Activated CD4-positive, alpha-beta T cell treated with anti-CD3 and anti-CD28 coated beads for 36 hours (primary cell): ENCODE measurements at regions not wholly inside any gene's neighbourhood (a gene's known extent, or its start where the extent isn't known, plus 50 kb on each side); places are given as distances from the start of the nearest gene placed in this dataset.

Experiments used
- ATAC-seq: fragments of 200-7000 bp; cut with Tn5 transposase; one replicate; pipeline ENCODE4 v1.10.0; 2021; ENCODE audit warnings: mild to moderate bottlenecking, moderate library complexity
- CTCF ChIA-PET: fragments of 350-600 bp; sonication (Branson Sonifier 250); formaldehyde crosslinking; loops from one replicate; lab custom pipeline; 2021; ENCODE audit warnings: antibody characterized with exemption; lab: Charles Lee
- POLR2A ChIA-PET: fragments of 350-600 bp; sonication (Branson Sonifier 250); formaldehyde crosslinking; loops from one replicate; lab custom pipeline; 2021; ENCODE audit warnings: antibody characterized with exemption, inconsistent platforms; lab: Charles Lee
- DNase-seq: peaks from one replicate; pipeline ENCODE4 v3.0.0-alpha.2; 2020
- H3K27ac Mint-ChIP-seq: one replicate; pipeline ENCODE4 v1.8.0; 2021; ENCODE audit warnings: mixed read lengths
- H3K27me3 Mint-ChIP-seq: one replicate; pipeline ENCODE4 v1.8.0; 2021; ENCODE audit warnings: mixed read lengths
- H3K36me3 Mint-ChIP-seq: one replicate; pipeline ENCODE4 v1.8.0; 2021; ENCODE audit warnings: low read depth, mixed read lengths
- H3K4me1 Mint-ChIP-seq: one replicate; pipeline ENCODE4 v1.8.0; 2021; ENCODE audit warnings: mixed read lengths
- H3K4me3 Mint-ChIP-seq: one replicate; pipeline ENCODE4 v1.8.0; 2021; ENCODE audit warnings: mild to moderate bottlenecking, moderate library complexity, mixed read lengths
- H3K9me3 Mint-ChIP-seq: one replicate; pipeline ENCODE4 v1.8.0; 2021; ENCODE audit warnings: low read depth, mixed read lengths
- intact Hi-C, 2 experiments: fragments of 100-400 bp; cut with DNase I in 1 of 2; cut with micrococcal nuclease in 1 of 2; formaldehyde crosslinking; loops; one replicate each; pipeline versions ENCODE4 v1.14.2 to v1.15.1; 2022 to 2024; cut with DNase I, micrococcal nuclease

GRCh38 chr6:84916704-84917103 lies 152.3 kb upstream of the TBX18 start:
- no peaks in the 10 kb centered on the region for H3K9me3 Mint-ChIP-seq

GRCh38 chr6:84912472-84913322 lies 148.3 kb upstream of the TBX18 start:
- ChIA-PET CTCF (no interaction called here), POLR2A (no interaction called here)
- Mint-ChIP-seq H3K36me3 (no peaks in the 10 kb centered on the region), H3K9me3 (no peaks in the 10 kb centered on the region), H3K4me1 (no peaks in the 10 kb centered on the region), H3K27me3 (no peaks in the 10 kb centered on the region), H3K27ac (no peak overlapping the region), H3K4me3 (no peak overlapping the region)
- intact Hi-C loops = no loop called here
- ATAC-seq (no peak), DNase-seq (no peak)

More at GRCh38 chr6:84916704-84917103, 152.3 kb upstream of the TBX18 start:
- Mint-ChIP-seq H3K27ac (no peak overlapping the region), H3K27me3 (no peaks in the 10 kb centered on the region), H3K4me1 (no peaks in the 10 kb centered on the region), H3K4me3 (no peak overlapping the region), H3K36me3 (no peaks in the 10 kb centered on the region)
- no peak for DNase-seq
- ChIA-PET POLR2A (no interaction called here), CTCF (no interaction called here)
- ATAC-seq = no peak
- intact Hi-C loops = no loop called here

GRCh38 chr6:84910906-84911607 lies 146.7 kb upstream of the TBX18 start:
- POLR2A ChIA-PET = no interaction called here
- CTCF ChIA-PET = interaction anchor here (0.6 kb wide), 1 partner anchor 260 kb away, joined by 3 read pairs; no protein-coding TSS in a partner anchor
- H3K27me3 Mint-ChIP-seq = no peaks in the 10 kb centered on the region
- no peaks in the 10 kb centered on the region for H3K36me3 Mint-ChIP-seq
- ATAC-seq (no peak), DNase-seq (no peak)
- intact Hi-C loops = no loop called here
- H3K9me3 Mint-ChIP-seq = no peaks in the 10 kb centered on the region
- no peaks in the 10 kb centered on the region for H3K4me1 Mint-ChIP-seq
- H3K27ac Mint-ChIP-seq = no peak overlapping the region
- H3K4me3 Mint-ChIP-seq = no peak overlapping the region

- CTCF ChIA-PET = no interaction called here
Measured at GRCh38 chr6:84908304-84908904, 144.0 kb upstream of the TBX18 start.

GRCh38 chr6:84906514-84906913 lies 142.1 kb upstream of the TBX18 start:
- Mint-ChIP-seq H3K9me3 (no peaks in the 10 kb centered on the region), H3K27me3 (no peaks in the 10 kb centered on the region), H3K4me3 (no peak overlapping the region), H3K36me3 (no peaks in the 10 kb centered on the region), H3K27ac (no peak overlapping the region), H3K4me1 (no peaks in the 10 kb centered on the region)
- ChIA-PET POLR2A (no interaction called here), CTCF (no interaction called here)
- ATAC-seq = no peak
- intact Hi-C loops = no loop called here
- DNase-seq = no peak

More at GRCh38 chr6:84908304-84908904, 144.0 kb upstream of the TBX18 start:
- H3K4me1 Mint-ChIP-seq = no peaks in the 10 kb centered on the region
- H3K27me3 Mint-ChIP-seq = no peaks in the 10 kb centered on the region
- POLR2A ChIA-PET = no interaction called here
- H3K9me3 Mint-ChIP-seq = no peaks in the 10 kb centered on the region
- H3K36me3 Mint-ChIP-seq = no peaks in the 10 kb centered on the region
- no peak for ATAC-seq
- intact Hi-C loops = no loop called here
- no peak overlapping the region for H3K27ac Mint-ChIP-seq
- DNase-seq = no peak
- no peak overlapping the region for H3K4me3 Mint-ChIP-seq

GRCh38 chr6:84905823-84906222 lies 141.4 kb upstream of the TBX18 start:
- Mint-ChIP-seq H3K27ac (no peak overlapping the region), H3K4me1 (no peaks in the 10 kb centered on the region), H3K27me3 (no peaks in the 10 kb centered on the region), H3K4me3 (no peak overlapping the region), H3K9me3 (no peaks in the 10 kb centered on the region), H3K36me3 (no peaks in the 10 kb centered on the region)
- ATAC-seq (no peak), DNase-seq (no peak)
- POLR2A ChIA-PET = no interaction called here
- CTCF ChIA-PET = no interaction called here
- intact Hi-C loops = no loop called here

GRCh38 chr6:84902354-84902928 lies 138.0 kb upstream of the TBX18 start:
- POLR2A ChIA-PET = no interaction called here
- H3K27ac Mint-ChIP-seq = no peak overlapping the region
- no peak for ATAC-seq
- intact Hi-C loops = no loop called here
- CTCF ChIA-PET = no interaction called here
- H3K27me3 Mint-ChIP-seq = no peaks in the 10 kb centered on the region
- H3K36me3 Mint-ChIP-seq = no peaks in the 10 kb centered on the region
- H3K9me3 Mint-ChIP-seq = no peaks in the 10 kb centered on the region
- DNase-seq = no peak
- H3K4me1 Mint-ChIP-seq = no peaks in the 10 kb centered on the region
- H3K4me3 Mint-ChIP-seq = no peak overlapping the region

GRCh38 chr6:84897988-84898594 lies 133.7 kb upstream of the TBX18 start:
- POLR2A ChIA-PET = no interaction called here
- ATAC-seq (no peak), DNase-seq (no peak)
- Mint-ChIP-seq H3K36me3 (no peaks in the 10 kb centered on the region), H3K27ac (no peak overlapping the region), H3K9me3 (peaks cover 2% of the 10 kb centered on the region), H3K27me3 (no peaks in the 10 kb centered on the region), H3K4me1 (no peaks in the 10 kb centered on the region), H3K4me3 (no peak overlapping the region)
- intact Hi-C loops = no loop called here
- CTCF ChIA-PET = no interaction called here

- H3K27me3 Mint-ChIP-seq = no peaks in the 10 kb centered on the region
- no peaks in the 10 kb centered on the region for H3K4me1 Mint-ChIP-seq
- H3K9me3 Mint-ChIP-seq = peaks cover 2% of the 10 kb centered on the region
- intact Hi-C loops = no loop called here
- POLR2A ChIA-PET = no interaction called here
- no peak overlapping the region for H3K4me3 Mint-ChIP-seq
- no peaks in the 10 kb centered on the region for H3K36me3 Mint-ChIP-seq
- ATAC-seq (no peak), DNase-seq (no peak)
- CTCF ChIA-PET = no interaction called here
- no peak overlapping the region for H3K27ac Mint-ChIP-seq
Measured at GRCh38 chr6:84897011-84897410, 132.6 kb upstream of the TBX18 start.

- H3K9me3 Mint-ChIP-seq = peaks cover 2% of the 10 kb centered on the region
- no peak overlapping the region for H3K27ac Mint-ChIP-seq
- no peak for ATAC-seq
- ChIA-PET CTCF (no interaction called here), POLR2A (no interaction called here)
- intact Hi-C loops = no loop called here
- no peaks in the 10 kb centered on the region for H3K4me1 Mint-ChIP-seq
- H3K27me3 Mint-ChIP-seq = no peaks in the 10 kb centered on the region
- H3K4me3 Mint-ChIP-seq = no peak overlapping the region
- no peaks in the 10 kb centered on the region for H3K36me3 Mint-ChIP-seq
- no peak for DNase-seq
Measured at GRCh38 chr6:84892671-84893070, 128.3 kb upstream of the TBX18 start.
